H1 (cell line): ENCODE measurements at regions not wholly inside any gene's neighbourhood (a gene's known extent, or its start where the extent isn't known, plus 50 kb on each side); places are given as distances from the start of the nearest gene placed in this dataset.

Source experiments
- CHD7 ChIP-seq: fragments of 300-600 bp; sonication (generic); IDR thresholded peaks from 2 replicates; pipeline ENCODE4 v1.7.1; 2012; ENCODE audit warnings: low read length, moderate library complexity, mild to moderate bottlenecking, inconsistent platforms; ENCODE audit not compliant: insufficient replicate concordance
- KDM4A ChIP-seq: IDR thresholded peaks from one replicate; pipeline ENCODE4 v1.7.1; 2012; ENCODE audit warnings: low read depth, mild to moderate bottlenecking, moderate library complexity, low read length, inconsistent platforms; ENCODE audit not compliant: severe bottlenecking

- TF ChIP-seq CHD7 (no peak), KDM4A (no peak)
These were observed 211.7 kb downstream of the RNF152 start (continued) for GRCh38 chr18:61681065-61681464.
